ENCODE measurements at regions not wholly inside any gene's neighbourhood (a gene's known extent, or its start where the extent isn't known, plus 50 kb on each side); places are given as distances from the start of the nearest gene placed in this dataset.

DNA sequence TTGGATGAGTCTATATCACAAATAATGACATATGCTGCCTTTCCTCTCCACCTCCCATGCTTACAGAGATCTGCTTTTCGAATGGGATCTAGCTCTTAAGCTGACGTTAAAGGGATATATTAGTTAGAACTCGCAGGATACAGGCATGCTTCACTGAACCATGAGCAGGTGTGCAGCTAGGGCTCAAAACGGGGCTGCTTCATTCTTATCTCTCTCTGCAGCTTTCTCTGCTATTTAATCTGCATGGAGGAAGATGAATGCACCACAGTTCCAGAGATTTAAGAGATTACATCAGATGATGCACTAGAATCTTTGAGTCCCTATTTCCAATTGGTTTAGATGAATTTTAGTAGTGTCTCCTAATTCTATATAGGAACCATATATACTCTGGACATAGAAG is 327.0 kb downstream of the RAD51AP2 start:
- peaks cover 13% of the 10 kb centered on the region for H3K9me3 Mint-ChIP-seq (ENCODE audit: low read depth, unreplicated experiment)
- no TSS peak for BruUV-seq (replicated peaks)
- no peaks in the 10 kb centered on the region for H3K36me3 Mint-ChIP-seq (ENCODE audit: insufficient read depth, unreplicated experiment)
- DNase-seq = no peak
- CTCF ChIA-PET = no interaction called here
- H3K27ac Mint-ChIP-seq (ENCODE audit: unreplicated experiment) = no peak overlapping the region
- no peaks in the 10 kb centered on the region for H3K27me3 Mint-ChIP-seq (ENCODE audit: unreplicated experiment)
- H3K4me1 Mint-ChIP-seq (ENCODE audit: low read depth, unreplicated experiment) = no peaks in the 10 kb centered on the region
- intact Hi-C loops (cut with micrococcal nuclease; ENCODE audit: unreplicated experiment) = no loop called here
- TF ChIP-seq, protein P1, sequence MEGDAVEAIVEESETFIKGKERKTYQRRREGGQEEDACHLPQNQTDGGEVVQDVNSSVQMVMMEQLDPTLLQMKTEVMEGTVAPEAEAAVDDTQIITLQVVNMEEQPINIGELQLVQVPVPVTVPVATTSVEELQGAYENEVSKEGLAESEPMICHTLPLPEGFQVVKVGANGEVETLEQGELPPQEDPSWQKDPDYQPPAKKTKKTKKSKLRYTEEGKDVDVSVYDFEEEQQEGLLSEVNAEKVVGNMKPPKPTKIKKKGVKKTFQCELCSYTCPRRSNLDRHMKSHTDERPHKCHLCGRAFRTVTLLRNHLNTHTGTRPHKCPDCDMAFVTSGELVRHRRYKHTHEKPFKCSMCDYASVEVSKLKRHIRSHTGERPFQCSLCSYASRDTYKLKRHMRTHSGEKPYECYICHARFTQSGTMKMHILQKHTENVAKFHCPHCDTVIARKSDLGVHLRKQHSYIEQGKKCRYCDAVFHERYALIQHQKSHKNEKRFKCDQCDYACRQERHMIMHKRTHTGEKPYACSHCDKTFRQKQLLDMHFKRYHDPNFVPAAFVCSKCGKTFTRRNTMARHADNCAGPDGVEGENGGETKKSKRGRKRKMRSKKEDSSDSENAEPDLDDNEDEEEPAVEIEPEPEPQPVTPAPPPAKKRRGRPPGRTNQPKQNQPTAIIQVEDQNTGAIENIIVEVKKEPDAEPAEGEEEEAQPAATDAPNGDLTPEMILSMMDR (IDR thresholded peaks at IDR 0.05; ENCODE audit: unreplicated experiment) = no peak
- H3K4me3 Mint-ChIP-seq (ENCODE audit: low read depth, unreplicated experiment) = no peak overlapping the region

DNA sequence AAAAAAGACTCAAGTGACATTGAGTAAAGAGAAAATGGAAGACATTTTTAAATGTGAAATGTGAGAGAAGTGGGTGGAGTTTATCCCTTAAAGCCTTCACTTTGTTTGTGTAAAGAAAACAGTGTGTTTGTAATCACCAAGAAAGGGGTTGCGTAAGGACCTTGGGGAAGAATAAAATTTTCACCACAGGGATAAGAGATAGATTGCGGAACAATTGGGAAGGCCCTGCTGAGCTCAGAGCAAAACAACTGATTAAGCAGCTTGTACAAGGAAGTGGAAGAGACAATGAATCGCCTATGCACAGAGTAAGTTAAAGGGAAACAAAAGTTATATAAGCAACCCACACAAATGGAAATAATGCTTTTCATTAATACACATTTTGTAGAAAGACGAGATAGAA is 327.7 kb downstream of the RAD51AP2 start:
- H3K36me3 Mint-ChIP-seq (ENCODE audit: insufficient read depth, unreplicated experiment) = no peaks in the 10 kb centered on the region
- H3K27me3 Mint-ChIP-seq (ENCODE audit: unreplicated experiment) = no peaks in the 10 kb centered on the region
- DNase-seq = no peak
- intact Hi-C loops (cut with micrococcal nuclease; ENCODE audit: unreplicated experiment) = no loop called here
- no peak overlapping the region for H3K27ac Mint-ChIP-seq (ENCODE audit: unreplicated experiment)
- CTCF ChIA-PET = no interaction called here
- no TSS peak for BruUV-seq (replicated peaks)
- TF ChIP-seq, protein P1 (IDR thresholded peaks at IDR 0.05; ENCODE audit: unreplicated experiment) = no peak
- no peak overlapping the region for H3K4me3 Mint-ChIP-seq (ENCODE audit: low read depth, unreplicated experiment)
- peaks cover 13% of the 10 kb centered on the region for H3K9me3 Mint-ChIP-seq (ENCODE audit: low read depth, unreplicated experiment)
- H3K4me1 Mint-ChIP-seq (ENCODE audit: low read depth, unreplicated experiment) = no peaks in the 10 kb centered on the region

DNA sequence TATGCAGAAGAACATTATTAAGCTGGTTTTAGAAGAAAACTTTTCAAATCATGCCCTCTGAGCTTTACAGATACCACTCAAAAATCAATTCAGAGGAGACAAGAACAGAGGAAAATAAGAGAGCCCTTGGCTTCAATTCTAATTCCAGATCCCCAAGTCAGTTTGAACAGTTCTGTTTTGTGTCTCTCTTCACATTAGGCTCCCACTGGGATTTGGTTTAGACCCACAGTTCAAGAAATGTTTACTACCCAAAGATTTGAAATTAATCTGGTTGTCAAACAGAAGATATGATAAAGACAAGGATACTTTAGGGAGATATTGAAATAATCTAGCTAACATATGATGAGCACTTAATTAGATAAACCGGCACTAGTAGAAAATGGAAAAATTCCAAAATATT is 329.5 kb downstream of the RAD51AP2 start:
- Mint-ChIP-seq H3K9me3 (ENCODE audit: low read depth, unreplicated experiment) (peaks cover 13% of the 10 kb centered on the region), H3K4me1 (ENCODE audit: low read depth, unreplicated experiment) (no peaks in the 10 kb centered on the region), H3K27me3 (ENCODE audit: unreplicated experiment) (no peaks in the 10 kb centered on the region), H3K27ac (ENCODE audit: unreplicated experiment) (no peak overlapping the region), H3K4me3 (ENCODE audit: low read depth, unreplicated experiment) (no peak overlapping the region), H3K36me3 (ENCODE audit: insufficient read depth, unreplicated experiment) (no peaks in the 10 kb centered on the region)
- DNase-seq = no peak
- TF ChIP-seq, protein P1 (IDR thresholded peaks at IDR 0.05; ENCODE audit: unreplicated experiment) = no peak
- CTCF ChIA-PET = interaction anchor here (1.2 kb wide), 1 partner anchor 12 kb away, joined by 3 read pairs; no protein-coding TSS in a partner anchor
- BruUV-seq (replicated peaks) = no TSS peak
- intact Hi-C loops (cut with micrococcal nuclease; ENCODE audit: unreplicated experiment) = no loop called here

DNA sequence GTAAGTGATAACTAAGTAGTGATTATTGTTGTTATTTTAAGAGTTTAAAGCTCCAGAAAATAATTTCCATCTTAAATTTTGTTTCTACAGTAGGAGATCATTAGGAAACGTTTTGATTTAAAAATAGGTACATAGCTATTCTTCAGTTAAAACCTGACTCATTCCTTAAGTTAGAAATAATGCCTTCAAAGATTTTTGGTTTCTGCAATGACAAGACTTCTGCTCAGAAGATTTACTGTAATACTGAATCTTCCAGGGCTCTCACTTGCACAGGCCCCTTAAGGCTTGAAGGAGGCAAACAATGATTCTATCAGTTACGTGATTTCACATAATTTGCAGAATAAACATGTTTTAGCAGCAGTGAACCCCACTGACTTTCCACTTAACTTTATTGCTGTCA is 333.7 kb downstream of the RAD51AP2 start:
- peaks cover 5% of the 10 kb centered on the region for H3K9me3 Mint-ChIP-seq (ENCODE audit: low read depth, unreplicated experiment)
- no peak overlapping the region for H3K27ac Mint-ChIP-seq (ENCODE audit: unreplicated experiment)
- H3K27me3 Mint-ChIP-seq (ENCODE audit: unreplicated experiment) = no peaks in the 10 kb centered on the region
- no peaks in the 10 kb centered on the region for H3K36me3 Mint-ChIP-seq (ENCODE audit: insufficient read depth, unreplicated experiment)
- no TSS peak for BruUV-seq (replicated peaks)
- H3K4me1 Mint-ChIP-seq (ENCODE audit: low read depth, unreplicated experiment) = no peaks in the 10 kb centered on the region
- DNase-seq = no peak
- TF ChIP-seq, protein P1 (IDR thresholded peaks at IDR 0.05; ENCODE audit: unreplicated experiment) = no peak
- CTCF ChIA-PET = no interaction called here
- intact Hi-C loops (cut with micrococcal nuclease; ENCODE audit: unreplicated experiment) = no loop called here
- no peak overlapping the region for H3K4me3 Mint-ChIP-seq (ENCODE audit: low read depth, unreplicated experiment)

DNA sequence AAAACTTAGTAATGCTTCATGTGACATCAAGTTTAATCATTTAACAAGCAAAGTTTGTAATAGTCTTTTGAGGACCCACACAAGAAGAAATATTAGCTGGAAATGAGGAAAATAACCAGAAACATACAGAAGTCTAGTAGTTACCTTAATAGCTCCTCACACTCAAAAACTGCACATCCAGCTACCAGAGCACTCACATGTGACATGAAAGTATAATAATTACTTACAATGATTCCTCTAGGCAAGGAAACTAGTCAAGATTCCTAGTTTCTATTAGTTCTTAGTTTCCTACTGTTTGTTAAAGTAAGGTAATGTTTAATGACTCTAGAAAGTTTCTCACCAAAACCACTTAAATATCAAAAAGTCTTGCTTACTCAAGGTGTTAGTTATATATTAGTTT is 335.8 kb downstream of the RAD51AP2 start:
- Mint-ChIP-seq H3K36me3 (ENCODE audit: insufficient read depth, unreplicated experiment) (no peaks in the 10 kb centered on the region), H3K27me3 (ENCODE audit: unreplicated experiment) (no peaks in the 10 kb centered on the region), H3K4me1 (ENCODE audit: low read depth, unreplicated experiment) (no peaks in the 10 kb centered on the region), H3K27ac (ENCODE audit: unreplicated experiment) (no peak overlapping the region), H3K4me3 (ENCODE audit: low read depth, unreplicated experiment) (no peak overlapping the region), H3K9me3 (ENCODE audit: low read depth, unreplicated experiment) (peaks cover 6% of the 10 kb centered on the region)
- DNase-seq = no peak
- TF ChIP-seq, protein P1 (IDR thresholded peaks at IDR 0.05; ENCODE audit: unreplicated experiment) = no peak
- no TSS peak for BruUV-seq (replicated peaks)
- intact Hi-C loops (cut with micrococcal nuclease; ENCODE audit: unreplicated experiment) = no loop called here
- CTCF ChIA-PET = no interaction called here
